Upper lobe of right lung (tissue), 1 donor: ENCODE measurements at regions not wholly inside any gene's neighbourhood (a gene's known extent, or its start where the extent isn't known, plus 50 kb on each side); places are given as distances from the start of the nearest gene placed in this dataset.

ENCODE experiments used
- ATAC-seq: fragments of 200-7000 bp; cut with Tn5 transposase; one replicate; pipeline ENCODE4 v1.9.1; 2020; ENCODE audit warnings: mild to moderate bottlenecking, moderate library complexity
- DNase-seq: peaks from one replicate; pipeline ENCODE4 v3.0.0-alpha.2; 2020
- H3K27ac ChIP-seq: fragments of 200-600 bp; one replicate; pipeline ENCODE4 v1.8.0; 2022
- H3K27me3 ChIP-seq: fragments of 200-600 bp; one replicate; pipeline ENCODE4 v1.8.0; 2022; ENCODE audit warnings: mild to moderate bottlenecking
- H3K36me3 ChIP-seq: fragments of 200-600 bp; one replicate; pipeline ENCODE4 v1.8.0; 2022
- H3K4me1 ChIP-seq: fragments of 200-600 bp; one replicate; pipeline ENCODE4 v1.8.0; 2022
- H3K4me3 ChIP-seq: fragments of 200-600 bp; one replicate; pipeline ENCODE4 v1.8.0; 2022; ENCODE audit warnings: mild to moderate bottlenecking
- H3K9me3 ChIP-seq: fragments of 200-600 bp; one replicate; pipeline ENCODE4 v1.8.0; 2022
- intact Hi-C: fragments of 100-400 bp; cut with DNase I; formaldehyde crosslinking; loops from one replicate; pipeline ENCODE4 v1.11.0; 2022
- TF ChIP-seq, protein P1 (sequence below): fragments of 200-600 bp; IDR thresholded peaks from one replicate; pipeline ENCODE4 v1.8.0; 2022; ENCODE audit warnings: antibody characterized with exemption
- donor health status: DM: no; HTN: yes; CAD: no; lungs with severe emphysema.

DNA sequence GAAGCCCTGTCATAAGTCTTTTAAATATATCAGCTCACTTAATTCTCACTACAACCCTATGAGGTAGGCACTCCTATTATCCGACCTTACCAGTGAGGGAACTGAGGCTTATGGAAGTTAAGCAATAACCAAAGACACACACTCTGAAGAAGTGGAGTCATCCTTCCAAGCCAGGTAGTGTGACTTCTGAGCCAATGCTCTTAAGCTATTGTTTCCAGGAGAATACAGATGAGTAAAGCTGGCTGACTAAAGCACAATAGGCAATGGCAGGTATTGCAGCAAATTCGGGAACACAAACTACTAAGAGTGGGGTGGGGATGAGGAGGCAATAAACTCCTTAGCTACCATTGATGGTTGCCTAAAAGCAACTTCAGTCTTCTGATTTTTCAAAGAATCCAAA, 81.8 kb upstream of the KIT start:
- ATAC-seq (no peak), DNase-seq (no peak)
- Histone ChIP-seq H3K4me1 (no peaks in the 10 kb centered on the region), H3K36me3 (no peaks in the 10 kb centered on the region), H3K27me3 (no peaks in the 10 kb centered on the region), H3K27ac (no peak overlapping the region), H3K9me3 (no peaks in the 10 kb centered on the region), H3K4me3 (no peak overlapping the region)
- intact Hi-C loops, result no loop called here
- TF ChIP-seq, protein P1, sequence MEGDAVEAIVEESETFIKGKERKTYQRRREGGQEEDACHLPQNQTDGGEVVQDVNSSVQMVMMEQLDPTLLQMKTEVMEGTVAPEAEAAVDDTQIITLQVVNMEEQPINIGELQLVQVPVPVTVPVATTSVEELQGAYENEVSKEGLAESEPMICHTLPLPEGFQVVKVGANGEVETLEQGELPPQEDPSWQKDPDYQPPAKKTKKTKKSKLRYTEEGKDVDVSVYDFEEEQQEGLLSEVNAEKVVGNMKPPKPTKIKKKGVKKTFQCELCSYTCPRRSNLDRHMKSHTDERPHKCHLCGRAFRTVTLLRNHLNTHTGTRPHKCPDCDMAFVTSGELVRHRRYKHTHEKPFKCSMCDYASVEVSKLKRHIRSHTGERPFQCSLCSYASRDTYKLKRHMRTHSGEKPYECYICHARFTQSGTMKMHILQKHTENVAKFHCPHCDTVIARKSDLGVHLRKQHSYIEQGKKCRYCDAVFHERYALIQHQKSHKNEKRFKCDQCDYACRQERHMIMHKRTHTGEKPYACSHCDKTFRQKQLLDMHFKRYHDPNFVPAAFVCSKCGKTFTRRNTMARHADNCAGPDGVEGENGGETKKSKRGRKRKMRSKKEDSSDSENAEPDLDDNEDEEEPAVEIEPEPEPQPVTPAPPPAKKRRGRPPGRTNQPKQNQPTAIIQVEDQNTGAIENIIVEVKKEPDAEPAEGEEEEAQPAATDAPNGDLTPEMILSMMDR, result no peak

DNA sequence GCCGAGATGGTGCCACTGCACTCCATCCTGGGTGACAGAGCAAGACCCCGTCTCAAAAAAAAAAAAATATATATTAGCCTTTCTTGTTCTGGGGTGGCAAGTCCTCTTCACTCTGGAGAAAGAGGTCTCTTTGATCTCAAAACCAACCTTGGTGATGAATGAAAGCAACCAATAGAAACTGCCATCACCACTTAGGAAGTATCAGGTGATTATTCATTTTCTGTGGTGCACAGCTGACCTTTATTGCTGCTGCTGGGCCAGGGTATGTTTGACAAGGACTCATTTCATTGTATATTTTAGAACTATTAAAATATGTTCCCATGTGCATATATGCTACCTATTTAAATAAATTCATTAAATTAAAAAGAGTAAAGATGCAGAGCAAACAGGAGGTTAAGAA, 76.0 kb upstream of the KIT start:
- H3K27ac ChIP-seq, result no peak overlapping the region
- ATAC-seq (no peak), DNase-seq (no peak)
- intact Hi-C loops, result no loop called here
- H3K27me3 ChIP-seq, result no peaks in the 10 kb centered on the region
- no peaks in the 10 kb centered on the region for H3K9me3 ChIP-seq
- no peaks in the 10 kb centered on the region for H3K36me3 ChIP-seq
- no peaks in the 10 kb centered on the region for H3K4me1 ChIP-seq
- no peak overlapping the region for H3K4me3 ChIP-seq
- TF ChIP-seq, protein P1, result no peak

DNA sequence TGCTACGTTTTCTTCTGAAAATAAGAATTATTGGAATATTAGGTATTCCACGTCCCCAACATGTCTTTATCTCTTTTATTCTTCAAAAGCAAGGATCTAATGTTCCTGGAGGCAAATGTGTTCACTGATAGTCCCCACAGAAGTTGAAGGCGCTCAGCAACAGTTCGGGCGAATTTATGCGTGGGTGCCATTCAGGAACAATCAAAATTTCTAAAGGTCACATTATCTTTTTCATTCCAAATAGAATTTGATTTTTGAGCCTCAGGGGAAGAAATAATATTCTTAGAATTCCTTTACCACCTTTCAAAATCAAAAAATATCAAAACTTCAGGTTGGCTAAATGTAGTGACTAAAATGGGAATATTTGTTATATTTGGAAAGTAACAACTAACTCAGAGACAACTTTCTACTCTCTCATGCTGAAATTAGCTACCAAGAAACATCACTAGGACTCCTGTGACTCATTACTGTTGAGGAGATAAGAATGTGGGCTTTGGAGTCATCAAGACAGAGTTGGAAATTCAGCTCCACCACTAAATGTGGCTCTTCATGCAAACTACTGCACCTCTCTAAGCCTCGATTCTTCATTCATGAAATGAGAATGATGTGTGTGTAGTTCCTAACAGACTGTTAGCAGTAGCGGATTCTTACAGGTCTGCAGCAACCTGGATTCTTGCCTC, 72.3 kb upstream of the KIT start:
- DNase-seq (no peak), ATAC-seq (no peak)
- Histone ChIP-seq H3K27me3 (no peaks in the 10 kb centered on the region), H3K4me1 (no peaks in the 10 kb centered on the region), H3K4me3 (no peak overlapping the region), H3K27ac (no peak overlapping the region), H3K9me3 (no peaks in the 10 kb centered on the region), H3K36me3 (no peaks in the 10 kb centered on the region)
- TF ChIP-seq, protein P1, result no peak
- intact Hi-C loops, result no loop called here

DNA sequence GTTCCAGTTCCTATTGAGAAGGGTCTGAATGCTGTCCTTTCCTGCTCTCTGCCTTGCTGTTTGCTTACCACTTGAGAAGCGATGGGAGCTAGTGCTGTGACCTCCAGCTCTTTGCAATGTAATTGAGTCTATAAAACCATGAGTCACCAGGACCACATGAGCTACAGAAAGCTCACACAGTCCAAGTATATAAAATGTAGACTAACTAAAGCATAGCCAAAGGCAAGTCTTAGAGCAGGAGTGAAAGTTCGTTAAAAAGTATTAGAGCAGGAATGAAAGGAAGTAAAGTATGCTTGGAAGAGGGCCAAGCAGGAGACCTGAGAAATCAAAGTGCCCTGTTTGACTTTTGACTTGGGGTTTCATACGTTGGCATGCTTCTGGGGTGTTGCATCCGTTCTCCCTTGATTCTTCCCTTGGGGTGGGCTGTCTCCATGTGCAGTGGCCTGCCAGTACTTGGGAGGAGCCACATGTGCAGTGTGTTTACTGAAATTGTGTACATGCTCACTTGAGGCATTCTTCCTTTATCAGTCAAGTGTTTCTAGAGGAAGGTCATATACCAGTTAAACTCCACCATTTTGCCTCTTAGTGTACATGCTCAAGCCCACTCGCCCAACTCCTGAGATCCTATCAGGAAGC, 71.3 kb upstream of the KIT start:
- Histone ChIP-seq H3K27ac (no peak overlapping the region), H3K27me3 (no peaks in the 10 kb centered on the region), H3K4me1 (no peaks in the 10 kb centered on the region), H3K4me3 (no peak overlapping the region), H3K9me3 (no peaks in the 10 kb centered on the region), H3K36me3 (no peaks in the 10 kb centered on the region)
- intact Hi-C loops, result no loop called here
- TF ChIP-seq, protein P1, result no peak
- DNase-seq (no peak), ATAC-seq (peak; percentile 63)

DNA sequence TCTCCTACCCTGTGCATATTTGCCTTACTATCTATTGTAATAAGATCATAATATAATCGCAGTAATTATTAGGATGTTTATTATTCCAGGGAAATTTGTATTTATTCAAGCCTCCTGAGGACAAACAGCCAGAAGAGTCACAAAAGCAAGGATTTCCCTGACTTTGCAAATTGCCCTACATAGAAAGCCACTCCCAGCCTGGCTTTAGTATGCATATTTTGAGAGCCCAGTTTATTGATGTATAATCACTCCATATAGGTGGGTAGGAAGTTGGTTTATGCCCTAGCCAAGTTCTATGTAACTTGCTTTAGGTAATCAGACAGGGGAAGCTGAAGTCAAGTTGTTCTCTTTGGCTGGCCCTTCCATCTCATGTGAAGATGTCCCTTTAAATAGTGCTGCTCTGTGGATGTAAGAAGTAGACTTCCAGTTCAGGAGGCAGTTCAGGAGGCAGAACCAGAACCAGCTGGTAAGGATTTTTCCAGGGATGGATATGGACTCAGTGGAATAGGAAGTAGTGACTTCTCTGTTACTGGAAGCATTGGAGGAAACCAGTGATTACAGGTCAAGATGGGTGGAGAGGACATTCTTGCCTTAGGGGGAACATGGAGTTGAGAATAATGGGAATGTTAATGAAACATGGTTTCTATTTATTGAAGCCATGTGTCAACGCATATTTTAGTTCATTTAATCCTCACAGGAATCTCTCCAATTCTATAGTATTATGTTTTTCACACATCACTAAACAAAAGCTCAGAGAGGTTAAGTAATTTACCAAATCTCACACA, 70.5 kb upstream of the KIT start:
- Histone ChIP-seq H3K4me1 (no peaks in the 10 kb centered on the region), H3K36me3 (no peaks in the 10 kb centered on the region), H3K27me3 (no peaks in the 10 kb centered on the region), H3K4me3 (no peak overlapping the region), H3K27ac (no peak overlapping the region), H3K9me3 (no peaks in the 10 kb centered on the region)
- DNase-seq, result no peak
- intact Hi-C loops, result no loop called here
- ATAC-seq, result no peak
- TF ChIP-seq, protein P1, result no peak
